GM10248 (cell line): ENCODE measurements at regions not wholly inside any gene's neighbourhood (a gene's known extent, or its start where the extent isn't known, plus 50 kb on each side); places are given as distances from the start of the nearest gene placed in this dataset.
"Not testable (repeated sequence)": the region's sequence is repeated elsewhere in the genome, so short reads cannot be mapped to it uniquely, and the experiment has no call there.

ENCODE experiments used
- CTCF ChIA-PET: fragments of 300-600 bp; sonication (Branson Sonifier 250); formaldehyde crosslinking; extraction: SDS; loops from one replicate; lab custom pipeline; 2021; ENCODE audit warnings: antibody characterized with exemption; lab: Yijun Ruan, JAX
- POLR2A ChIA-PET: fragments of 350-650 bp; sonication (Branson Sonifier 250); formaldehyde crosslinking; extraction: SDS; loops from one replicate; lab custom pipeline; 2020; ENCODE audit warnings: antibody characterized with exemption; lab: Yijun Ruan, JAX
- DNase-seq: peaks from one replicate; pipeline ENCODE4 v3.0.0; 2012; ENCODE audit errors: extremely low spot score
- CTCF ChIP-seq: IDR thresholded peaks from 2 replicates; pipeline ENCODE4 v1.5.1; 2012; ENCODE audit warnings: mild to moderate bottlenecking, low read depth; ENCODE audit errors: extremely low read depth, missing control alignments, control extremely low read depth

- TF ChIP-seq CTCF: no peak
- POLR2A ChIA-PET: no interaction called here
- DNase-seq: no peak
- CTCF ChIA-PET: no interaction called here
These were observed 727.2 kb downstream of the SI start for GRCh38 chr3:164351131-164351530.

GRCh38 chr3:164342206-164342605 lies 736.1 kb downstream of the SI start:
- CTCF ChIA-PET, POLR2A ChIA-PET: not testable (repeated sequence)

GRCh38 chr3:164341086-164341485 lies 737.2 kb downstream of the SI start:
- ChIA-PET CTCF (no interaction called here), POLR2A (no interaction called here)
- DNase-seq: no peak
- TF ChIP-seq CTCF: no peak

More at GRCh38 chr3:164342206-164342605, 736.1 kb downstream of the SI start:
- not testable (repeated sequence) for DNase-seq

- ChIA-PET POLR2A (no interaction called here), CTCF (no interaction called here)
- no peak for TF ChIP-seq CTCF
- no peak for DNase-seq
These were observed 738.0 kb downstream of the SI start for GRCh38 chr3:164340273-164340672.

GRCh38 chr3:164332831-164333802 lies 745.2 kb downstream of the SI start:
- CTCF ChIA-PET: no interaction called here
- POLR2A ChIA-PET: no interaction called here
- TF ChIP-seq CTCF: no peak
- no peak for DNase-seq

- no peak for TF ChIP-seq CTCF
- POLR2A ChIA-PET: no interaction called here
- no peak for DNase-seq
- CTCF ChIA-PET: interaction anchor here (1.7 kb wide), 1 partner anchor 10 kb away, joined by 5 read pairs; no protein-coding TSS in a partner anchor
These were observed 751.6 kb downstream of the SI start for GRCh38 chr3:164326714-164327113.

- DNase-seq: no peak
- ChIA-PET CTCF (no interaction called here), POLR2A (no interaction called here)
- no peak for TF ChIP-seq CTCF
These were observed 757.3 kb downstream of the SI start for GRCh38 chr3:164320962-164321361.
